ENCODE measurements at regions not wholly inside any gene's neighbourhood (a gene's known extent, or its start where the extent isn't known, plus 50 kb on each side); places are given as distances from the start of the nearest gene placed in this dataset.
"Not testable (repeated sequence)": the region's sequence is repeated elsewhere in the genome, so short reads cannot be mapped to it uniquely, and the experiment has no call there.

DNA sequence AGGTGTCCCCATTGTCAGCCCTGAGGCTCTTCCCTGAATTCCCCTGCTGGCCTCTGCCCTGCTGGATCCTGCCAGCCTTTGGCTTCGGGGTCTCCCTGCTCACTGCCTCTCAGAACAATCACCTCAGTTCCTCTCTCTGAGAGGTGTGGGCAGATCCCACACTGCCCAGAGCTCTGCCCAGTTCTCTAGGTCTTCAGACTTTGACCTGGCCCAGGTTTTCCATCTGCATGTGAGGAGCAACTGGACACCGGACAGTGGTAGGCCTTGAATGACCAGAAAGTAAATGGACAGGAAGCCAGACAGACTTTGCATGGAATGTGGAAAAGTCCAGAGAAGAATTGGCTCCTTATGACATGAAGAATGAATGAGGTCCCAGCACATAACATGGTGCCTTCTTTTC, 111.8 kb downstream of the FOXD4L6 start:
- in situ Hi-C loops (cut with HindIII; ENCODE audit: low pct_unique_long_range_greater_than_20kb, low sequenced_read_pairs); H3K27ac ChIP-seq (ENCODE audit: low read length); H3K4me1 ChIP-seq (ENCODE audit: control insufficient read depth, insufficient read depth, low read length); H3K27me3 ChIP-seq (ENCODE audit: control insufficient read depth, insufficient read depth, low read length); ATAC-seq; CTCF ChIA-PET; DNase-seq (ENCODE audit: low read depth, low spot score); BruUV-seq (replicated peaks); intact Hi-C loops (cut with micrococcal nuclease; ENCODE audit: unreplicated experiment); POLR2A ChIA-PET; H3K36me3 ChIP-seq (ENCODE audit: control insufficient read depth, insufficient read depth, low read length); H3K4me3 ChIP-seq (ENCODE audit: low read depth in 2 of 2, low read length in 2 of 2); H3K9me3 ChIP-seq (ENCODE audit: control insufficient read depth, insufficient read depth, low read depth, low read length): not testable (repeated sequence)

DNA sequence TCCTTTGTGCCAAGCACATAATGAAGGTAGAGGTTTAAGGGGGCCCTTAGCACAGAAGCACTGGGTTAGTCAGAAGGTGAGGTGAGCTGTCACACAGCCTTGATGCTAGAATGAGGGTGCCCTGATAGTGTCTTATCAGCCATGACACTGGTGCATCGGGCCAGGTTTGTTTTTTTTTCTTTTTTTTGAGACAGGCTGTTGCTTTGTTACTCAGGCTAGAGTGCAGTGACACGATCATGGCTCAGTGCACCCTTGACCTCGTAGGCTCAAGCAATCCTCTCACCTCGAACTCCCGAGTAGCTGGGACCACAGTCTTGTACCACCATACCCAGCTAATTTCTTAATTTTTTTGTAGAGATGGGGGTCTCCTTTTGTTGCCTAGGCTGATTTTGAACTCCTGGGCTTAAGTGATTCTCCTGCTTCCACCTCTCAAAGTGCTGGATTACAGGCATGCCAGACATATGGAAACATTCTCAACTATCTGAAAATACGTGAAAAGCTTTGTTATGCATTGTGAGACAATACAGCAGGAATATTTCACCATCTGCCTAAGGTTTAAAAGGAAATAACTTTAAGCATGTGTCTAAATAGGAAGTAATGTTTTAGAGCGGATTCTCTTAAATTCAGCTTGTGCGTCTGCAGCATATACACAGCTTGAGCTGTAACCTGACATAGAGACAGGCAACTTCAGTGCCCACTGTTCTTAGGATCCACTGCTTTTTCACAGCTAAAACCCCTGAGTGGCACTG, 128.4 kb downstream of the FOXD4L6 start:
- intact Hi-C loops (cut with micrococcal nuclease; ENCODE audit: unreplicated experiment); H3K36me3 ChIP-seq (ENCODE audit: control insufficient read depth, insufficient read depth, low read length); H3K27me3 ChIP-seq (ENCODE audit: control insufficient read depth, insufficient read depth, low read length); POLR2A ChIA-PET; H3K27ac ChIP-seq (ENCODE audit: low read length); H3K9me3 ChIP-seq (ENCODE audit: control insufficient read depth, insufficient read depth, low read depth, low read length); H3K4me1 ChIP-seq (ENCODE audit: control insufficient read depth, insufficient read depth, low read length); H3K4me3 ChIP-seq (ENCODE audit: low read depth in 2 of 2, low read length in 2 of 2); in situ Hi-C loops (cut with HindIII; ENCODE audit: low pct_unique_long_range_greater_than_20kb, low sequenced_read_pairs); BruUV-seq (replicated peaks); CTCF ChIA-PET; DNase-seq (ENCODE audit: low read depth, low spot score); ATAC-seq: not testable (repeated sequence)

DNA sequence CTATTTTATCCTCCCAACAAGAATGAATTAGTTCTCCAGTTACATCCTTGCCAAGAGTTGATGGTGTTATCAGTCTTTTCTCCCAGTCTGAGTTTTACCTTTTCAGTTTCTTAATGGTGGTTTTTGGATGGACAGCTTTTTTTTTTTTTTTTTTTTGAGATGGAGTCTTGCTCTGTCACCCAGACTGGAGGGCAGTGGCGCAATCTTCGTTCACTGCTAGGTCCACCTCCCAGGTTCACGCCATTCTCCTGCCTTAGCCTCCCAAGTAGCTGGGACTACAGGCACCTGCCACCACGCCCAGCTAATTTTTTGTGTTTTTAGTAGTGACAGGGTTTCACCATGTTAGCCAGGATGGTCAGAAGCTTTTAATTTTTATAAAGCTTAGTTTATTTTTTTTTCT, 133.0 kb downstream of the FOXD4L6 start:
- H3K27ac ChIP-seq (ENCODE audit: low read length); H3K27me3 ChIP-seq (ENCODE audit: control insufficient read depth, insufficient read depth, low read length); ATAC-seq; in situ Hi-C loops (cut with HindIII; ENCODE audit: low pct_unique_long_range_greater_than_20kb, low sequenced_read_pairs); CTCF ChIA-PET; POLR2A ChIA-PET; intact Hi-C loops (cut with micrococcal nuclease; ENCODE audit: unreplicated experiment); BruUV-seq (replicated peaks); H3K9me3 ChIP-seq (ENCODE audit: control insufficient read depth, insufficient read depth, low read depth, low read length); H3K4me1 ChIP-seq (ENCODE audit: control insufficient read depth, insufficient read depth, low read length); H3K4me3 ChIP-seq (ENCODE audit: low read depth in 2 of 2, low read length in 2 of 2); H3K36me3 ChIP-seq (ENCODE audit: control insufficient read depth, insufficient read depth, low read length); DNase-seq (ENCODE audit: low read depth, low spot score): not testable (repeated sequence)

DNA sequence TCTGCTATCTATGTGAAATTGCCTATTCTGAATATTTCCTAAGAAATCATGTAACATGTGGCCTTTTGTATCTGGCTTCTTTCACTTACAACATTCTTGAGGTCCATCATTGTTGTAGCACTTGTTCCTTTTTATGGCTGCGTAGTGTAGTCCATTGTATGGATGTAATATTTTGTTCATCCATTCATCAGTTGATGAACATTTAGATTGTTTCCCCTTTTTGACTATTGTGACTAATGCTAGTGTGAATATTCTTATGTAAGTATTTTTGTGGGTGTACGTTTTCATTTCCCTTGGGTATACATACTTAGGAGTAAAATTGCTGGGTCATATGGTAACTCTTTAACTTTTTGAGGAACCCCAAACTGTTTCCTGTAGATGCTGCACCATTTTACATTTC, 134.6 kb downstream of the FOXD4L6 start:
- H3K4me3 ChIP-seq (ENCODE audit: low read depth in 2 of 2, low read length in 2 of 2); H3K27me3 ChIP-seq (ENCODE audit: control insufficient read depth, insufficient read depth, low read length); H3K9me3 ChIP-seq (ENCODE audit: control insufficient read depth, insufficient read depth, low read depth, low read length); H3K27ac ChIP-seq (ENCODE audit: low read length); ATAC-seq; DNase-seq (ENCODE audit: low read depth, low spot score); POLR2A ChIA-PET; CTCF ChIA-PET; intact Hi-C loops (cut with micrococcal nuclease; ENCODE audit: unreplicated experiment); H3K4me1 ChIP-seq (ENCODE audit: control insufficient read depth, insufficient read depth, low read length); H3K36me3 ChIP-seq (ENCODE audit: control insufficient read depth, insufficient read depth, low read length); in situ Hi-C loops (cut with HindIII; ENCODE audit: low pct_unique_long_range_greater_than_20kb, low sequenced_read_pairs); BruUV-seq (replicated peaks): not testable (repeated sequence)

DNA sequence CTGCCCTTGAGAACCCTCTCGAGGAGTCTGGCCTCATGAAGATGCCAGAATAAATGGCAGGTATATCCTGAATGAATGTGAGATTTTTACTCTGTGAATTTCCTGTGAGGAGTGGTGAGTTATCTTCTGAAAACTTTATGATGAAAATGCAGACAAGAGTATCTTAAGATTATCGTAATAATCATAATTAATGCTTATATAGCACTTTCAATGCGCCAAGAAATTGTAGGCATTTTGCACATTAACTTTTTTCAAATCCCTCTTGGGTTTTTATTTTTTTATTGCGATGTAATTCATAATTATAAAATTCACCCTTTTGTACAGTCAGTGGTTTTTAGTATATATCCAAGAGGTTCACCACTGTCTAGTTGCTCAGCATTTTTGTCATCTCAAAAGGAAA, 135.1 kb downstream of the FOXD4L6 start:
- H3K27ac ChIP-seq (ENCODE audit: low read length); in situ Hi-C loops (cut with HindIII; ENCODE audit: low pct_unique_long_range_greater_than_20kb, low sequenced_read_pairs); POLR2A ChIA-PET; DNase-seq (ENCODE audit: low read depth, low spot score); H3K9me3 ChIP-seq (ENCODE audit: control insufficient read depth, insufficient read depth, low read depth, low read length); H3K27me3 ChIP-seq (ENCODE audit: control insufficient read depth, insufficient read depth, low read length); H3K36me3 ChIP-seq (ENCODE audit: control insufficient read depth, insufficient read depth, low read length); H3K4me3 ChIP-seq (ENCODE audit: low read depth in 2 of 2, low read length in 2 of 2); CTCF ChIA-PET; BruUV-seq (replicated peaks); H3K4me1 ChIP-seq (ENCODE audit: control insufficient read depth, insufficient read depth, low read length); intact Hi-C loops (cut with micrococcal nuclease; ENCODE audit: unreplicated experiment); ATAC-seq: not testable (repeated sequence)

DNA sequence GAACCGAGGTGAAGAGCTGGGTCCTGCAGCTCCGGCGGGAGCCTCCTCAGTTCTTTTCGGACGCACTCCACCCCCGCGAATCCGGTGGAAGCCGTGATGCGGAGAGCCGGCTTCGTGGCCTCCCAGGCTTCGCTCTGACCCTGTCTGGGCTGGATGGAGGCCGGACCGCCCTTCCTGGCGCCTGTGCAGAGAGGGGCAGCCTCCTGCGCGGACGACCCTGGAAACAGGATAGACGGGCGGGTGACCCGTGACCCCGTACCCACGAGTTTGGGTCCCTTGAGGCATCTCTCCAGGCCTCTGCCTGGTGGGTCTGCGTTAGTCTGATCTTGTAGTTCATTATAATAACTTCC, 136.0 kb downstream of the FOXD4L6 start:
- TSS peak; percentile 68 for BruUV-seq (replicated peaks)
- H3K36me3 ChIP-seq (ENCODE audit: control insufficient read depth, insufficient read depth, low read length); H3K4me1 ChIP-seq (ENCODE audit: control insufficient read depth, insufficient read depth, low read length); intact Hi-C loops (cut with micrococcal nuclease; ENCODE audit: unreplicated experiment); CTCF ChIA-PET; in situ Hi-C loops (cut with HindIII; ENCODE audit: low pct_unique_long_range_greater_than_20kb, low sequenced_read_pairs); H3K27me3 ChIP-seq (ENCODE audit: control insufficient read depth, insufficient read depth, low read length); POLR2A ChIA-PET; DNase-seq (ENCODE audit: low read depth, low spot score); H3K9me3 ChIP-seq (ENCODE audit: control insufficient read depth, insufficient read depth, low read depth, low read length): not testable (repeated sequence)
- peak overlapping the region; percentile 85 to 86 for H3K4me3 ChIP-seq (ENCODE audit: low read depth in 2 of 2, low read length in 2 of 2)
- peak overlapping the region; percentile 86 for H3K27ac ChIP-seq (ENCODE audit: low read length)
- ATAC-seq = peak; percentile 25; the same call in 1 of the 2 replicates
